ENCODE measurements at regions not wholly inside any gene's neighbourhood (a gene's known extent, or its start where the extent isn't known, plus 50 kb on each side); places are given as distances from the start of the nearest gene placed in this dataset.

GRCh38 chr4:106423791-106424190 lies 55.2 kb upstream of the GIMD1 start:
- ChIA-PET CTCF (no interaction called here), POLR2A (no interaction called here)

GRCh38 chr4:106422766-106423165 lies 54.2 kb upstream of the GIMD1 start:
- H3K4me3 ChIP-seq (ENCODE audit: low read depth, low read length): no peak overlapping the region
- POLR2A ChIA-PET: no interaction called here
- H3K27ac ChIP-seq (ENCODE audit: low read depth, low read length): no peak overlapping the region
- no peaks in the 10 kb centered on the region for H3K27me3 ChIP-seq (ENCODE audit: control insufficient read depth, insufficient read depth, low read length)
- no peak for TF ChIP-seq CTCF (IDR thresholded peaks at IDR 0.05; ENCODE audit: low read depth, low read length)
- H3K9me3 ChIP-seq (ENCODE audit: control insufficient read depth, insufficient read depth, low read length): no peaks in the 10 kb centered on the region
- no peak for DNase-seq (ENCODE audit: low read depth, low spot score)
- CTCF ChIA-PET: no interaction called here

More at GRCh38 chr4:106423791-106424190, 55.2 kb upstream of the GIMD1 start:
- no peaks in the 10 kb centered on the region for H3K27me3 ChIP-seq (ENCODE audit: control insufficient read depth, insufficient read depth, low read length)
- no peak overlapping the region for H3K27ac ChIP-seq (ENCODE audit: low read depth, low read length)
- TF ChIP-seq CTCF (IDR thresholded peaks at IDR 0.05; ENCODE audit: low read depth, low read length): no peak
- H3K4me3 ChIP-seq (ENCODE audit: low read depth, low read length): no peak overlapping the region
- no peak for DNase-seq (ENCODE audit: low read depth, low spot score)
- H3K9me3 ChIP-seq (ENCODE audit: control insufficient read depth, insufficient read depth, low read length): no peaks in the 10 kb centered on the region

GRCh38 chr4:106421441-106422296 lies 53.1 kb upstream of the GIMD1 start:
- no peak for DNase-seq (ENCODE audit: low read depth, low spot score)
- Histone ChIP-seq H3K9me3 (ENCODE audit: control insufficient read depth, insufficient read depth, low read length) (no peaks in the 10 kb centered on the region), H3K4me3 (ENCODE audit: low read depth, low read length) (no peak overlapping the region), H3K27me3 (ENCODE audit: control insufficient read depth, insufficient read depth, low read length) (no peaks in the 10 kb centered on the region), H3K27ac (ENCODE audit: low read depth, low read length) (no peak overlapping the region)
- POLR2A ChIA-PET: no interaction called here
- TF ChIP-seq CTCF (IDR thresholded peaks at IDR 0.05; ENCODE audit: low read depth, low read length): no peak
- CTCF ChIA-PET: no interaction called here

GRCh38 chr4:106418444-106418843 lies 49.9 kb upstream of the GIMD1 start:
- POLR2A ChIA-PET: no interaction called here
- Histone ChIP-seq H3K27ac (ENCODE audit: low read depth, low read length) (no peak overlapping the region), H3K9me3 (ENCODE audit: control insufficient read depth, insufficient read depth, low read length) (no peaks in the 10 kb centered on the region), H3K27me3 (ENCODE audit: control insufficient read depth, insufficient read depth, low read length) (no peaks in the 10 kb centered on the region), H3K4me3 (ENCODE audit: low read depth, low read length) (no peak overlapping the region)
- DNase-seq (ENCODE audit: low read depth, low spot score): no peak
- CTCF ChIA-PET: no interaction called here
- no peak for TF ChIP-seq CTCF (IDR thresholded peaks at IDR 0.05; ENCODE audit: low read depth, low read length)

All from AG04450 (cell line).